ENCODE measurements at regions not wholly inside any gene's neighbourhood (a gene's known extent, or its start where the extent isn't known, plus 50 kb on each side); places are given as distances from the start of the nearest gene placed in this dataset.
"Not testable (repeated sequence)": the region's sequence is repeated elsewhere in the genome, so short reads cannot be mapped to it uniquely, and the experiment has no call there.

GRCh38 chr18:78436110-78436509 is 543.5 kb upstream of the SALL3 start (continued):
- TF ChIP-seq HNF4A (CRISPR knock-in tag; IDR thresholded peaks at IDR 0.05) (no peak), E2F1 (CRISPR knock-in tag; IDR thresholded peaks at IDR 0.05) (no peak), ZNF687 (CRISPR knock-in tag; IDR thresholded peaks at IDR 0.05) (no peak)

- POLR2A ChIA-PET; FAIRE-seq; DNase-seq (ENCODE audit: low spot score); H3K79me2 ChIP-seq (ENCODE audit: insufficient read depth, low read length); ATAC-seq; H4K20me1 ChIP-seq (ENCODE audit: insufficient read depth, low read length); H3K4me1 ChIP-seq (ENCODE audit: insufficient read depth, low read length); H3K27ac ChIP-seq (ENCODE audit: extremely low read length, insufficient read depth, low read length); H3K9ac ChIP-seq (ENCODE audit: insufficient read depth, low read depth, low read length); BruUV-seq (replicated peaks); H3K36me3 ChIP-seq (replicated peaks in 1 of 2; ENCODE audit: control insufficient read depth in 1 of 2, insufficient read depth in 2 of 2, low read length in 2 of 2); H2AFZ ChIP-seq (ENCODE audit: low read length); H3K4me2 ChIP-seq (ENCODE audit: low read depth, low read length); H3K9me3 ChIP-seq (ENCODE audit: low read length); CTCF ChIA-PET (ENCODE audit: low intra/inter-chr PET ratio, low total read pairs); in situ Hi-C loops (cut with HindIII; ENCODE audit: extremely low pct_ligation_motif_present, low pct_unique_long_range_greater_than_20kb); H3K4me3 ChIP-seq (replicated peaks in 1 of 3; ENCODE audit: insufficient read depth in 1 of 3, low read depth in 2 of 3, low read length in 3 of 3); H3K27me3 ChIP-seq (ENCODE audit: control insufficient read depth in 1 of 2, insufficient read depth in 2 of 2, low read length in 2 of 2); intact Hi-C loops (cut with micrococcal nuclease; ENCODE audit: unreplicated experiment); TF ChIP-seq USF2 (CRISPR knock-in tag; IDR thresholded peaks at IDR 0.05; ENCODE audit: borderline replicate concordance): not testable (repeated sequence)
- WGBS (ENCODE audit: low lambda C conversion rate), result 17% methylated on average over 5 of the region's 13 CpGs
- TF ChIP-seq ZNF18 (CRISPR knock-in tag; IDR thresholded peaks at IDR 0.05; ENCODE audit: insufficient replicate concordance) (peak; percentile 75), RAD51 (IDR thresholded peaks at IDR 0.05; ENCODE audit: borderline replicate concordance) (peak; percentile 45; the same call in 1 of the 2 replicates), USF2 (IDR thresholded peaks at IDR 0.05; ENCODE audit: low read depth, low read length) (peak; percentile 47; the same call in 1 of the 2 replicates)
These were observed 541.4 kb upstream of the SALL3 start for GRCh38 chr18:78438235-78438634.

All from HepG2 (cell line).